ENCODE measurements at regions not wholly inside any gene's neighbourhood (a gene's known extent, or its start where the extent isn't known, plus 50 kb on each side); places are given as distances from the start of the nearest gene placed in this dataset.
A peak's percentile ranks its signal among the peaks of the same experiment; 100 is the strongest.
"Not testable (repeated sequence)": the region's sequence is repeated elsewhere in the genome, so short reads cannot be mapped to it uniquely, and the experiment has no call there.

DNA sequence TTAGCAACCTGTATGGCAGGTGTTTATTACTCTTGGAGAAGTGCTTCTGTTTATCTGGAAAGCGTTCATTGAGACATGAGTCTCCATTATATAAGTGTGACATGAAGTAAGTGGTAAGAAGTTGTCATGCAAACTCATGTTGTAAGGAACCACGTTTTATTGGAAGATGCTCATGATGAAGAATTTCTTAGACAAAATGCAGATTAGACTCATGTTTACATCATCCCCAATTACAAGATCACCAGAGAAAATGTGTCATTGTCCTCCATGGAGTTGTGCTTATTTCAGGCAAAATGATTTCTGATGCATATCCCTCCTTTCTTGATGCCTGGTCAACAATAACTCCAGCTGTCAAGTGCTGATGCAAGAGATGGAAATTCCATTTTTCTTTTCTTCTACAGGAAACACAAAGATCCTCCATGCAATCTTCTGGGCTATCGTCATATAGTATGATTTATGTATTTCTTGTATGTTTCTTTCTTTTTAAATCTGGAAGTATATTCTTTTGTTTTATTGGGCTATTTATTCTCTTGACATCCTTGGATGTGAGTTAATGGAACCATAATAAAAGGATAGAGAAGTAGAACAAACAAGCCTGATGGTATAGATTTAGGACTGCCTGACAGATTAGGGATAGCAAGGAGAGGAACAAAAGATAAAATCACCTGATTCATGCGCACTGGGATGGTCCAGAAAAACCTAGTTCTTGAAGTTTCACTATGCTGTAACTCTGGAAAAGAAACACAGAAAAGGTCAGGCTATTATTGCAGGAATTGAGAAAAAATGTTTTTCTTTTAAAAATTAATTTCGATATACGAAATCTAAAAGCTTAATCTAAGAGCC lies 50.7 kb upstream of the DIAPH3 start:
- DNase-seq: no peak
- in situ Hi-C loops (cut with MboI; ENCODE audit: low pct_unique_long_range_greater_than_20kb, low sequenced_read_pairs): no loop called here

DNA sequence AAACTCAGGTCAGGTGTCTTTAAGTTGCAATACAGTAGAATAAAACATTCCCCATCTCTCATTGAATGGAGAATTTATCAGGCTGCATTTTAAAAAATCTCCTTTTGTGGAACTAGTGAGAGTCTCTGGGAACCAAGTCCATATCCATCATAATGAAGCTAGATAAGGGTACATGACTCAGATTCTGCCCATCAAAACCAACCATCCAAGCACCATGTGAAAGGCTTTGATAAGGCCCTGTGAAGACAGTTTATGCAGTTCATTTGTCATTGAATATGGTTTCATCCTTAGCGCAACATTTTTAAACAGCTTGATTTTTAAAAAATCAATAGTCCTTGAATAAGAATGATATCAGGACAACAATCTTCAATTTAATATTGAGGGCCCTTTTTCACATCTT lies 56.3 kb upstream of the DIAPH3 start:
- DNase-seq: no peak

DNA sequence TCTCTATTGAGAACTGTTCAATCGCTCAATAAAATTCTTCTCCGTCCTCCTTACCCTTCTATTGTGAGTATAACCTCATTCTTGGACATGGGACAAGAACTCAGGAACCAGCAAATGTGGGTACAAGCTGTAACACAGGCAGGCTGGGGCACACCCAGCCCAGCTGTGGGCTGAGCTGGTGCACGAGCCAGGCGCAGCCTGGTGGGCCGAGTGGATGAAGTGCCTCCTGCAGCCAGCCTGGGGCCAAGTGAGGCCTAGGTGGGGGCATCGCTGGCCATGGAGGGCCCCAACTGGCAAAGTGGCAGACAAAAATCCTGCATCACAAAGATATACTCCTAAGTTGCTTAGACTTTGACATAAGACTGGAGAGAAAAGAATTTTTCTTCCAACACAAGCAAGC lies 57.9 kb upstream of the DIAPH3 start:
- in situ Hi-C loops (cut with MboI; ENCODE audit: low pct_unique_long_range_greater_than_20kb, low sequenced_read_pairs): no loop called here
- DNase-seq: no peak

More for the DNA sequence above, 56.3 kb upstream of the DIAPH3 start:
- in situ Hi-C loops (cut with MboI; ENCODE audit: low pct_unique_long_range_greater_than_20kb, low sequenced_read_pairs): no loop called here

GRCh38 chr13:60226507-60226906 lies 62.8 kb upstream of the DIAPH3 start:
- peak; percentile 15 for DNase-seq
- in situ Hi-C loops (cut with MboI; ENCODE audit: low pct_unique_long_range_greater_than_20kb, low sequenced_read_pairs): no loop called here

- no peak for DNase-seq
- in situ Hi-C loops (cut with MboI; ENCODE audit: low pct_unique_long_range_greater_than_20kb, low sequenced_read_pairs): no loop called here
Measured at GRCh38 chr13:60227158-60227557, 63.4 kb upstream of the DIAPH3 start.

DNA sequence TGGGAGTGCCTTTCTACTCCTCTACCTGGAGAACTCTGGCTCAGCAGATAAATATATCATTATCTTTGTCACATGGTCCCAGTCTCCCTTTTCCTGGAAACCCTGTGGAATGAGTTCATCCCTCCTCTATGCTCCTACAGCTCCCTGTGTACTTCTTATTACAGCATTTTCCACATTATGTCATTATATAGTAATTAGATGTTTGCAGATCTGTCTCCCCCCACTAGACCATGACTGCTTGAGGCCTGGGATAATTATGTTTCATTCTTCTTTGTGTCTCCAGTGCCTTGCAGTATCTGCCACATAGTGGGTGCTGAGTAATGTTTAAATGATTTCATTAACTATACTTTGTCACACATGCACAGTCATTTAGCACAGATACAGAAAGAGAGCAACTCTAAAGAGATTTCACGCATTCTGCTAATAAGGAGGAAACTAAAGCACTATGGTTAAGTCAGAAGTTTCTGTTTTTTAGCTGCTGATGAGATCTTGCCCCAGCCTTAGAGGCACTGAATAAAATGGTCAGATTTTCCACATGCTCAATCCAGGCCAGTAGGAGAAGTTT lies 66.1 kb upstream of the DIAPH3 start:
- DNase-seq: no peak
- in situ Hi-C loops (cut with MboI; ENCODE audit: low pct_unique_long_range_greater_than_20kb, low sequenced_read_pairs): no loop called here

DNA sequence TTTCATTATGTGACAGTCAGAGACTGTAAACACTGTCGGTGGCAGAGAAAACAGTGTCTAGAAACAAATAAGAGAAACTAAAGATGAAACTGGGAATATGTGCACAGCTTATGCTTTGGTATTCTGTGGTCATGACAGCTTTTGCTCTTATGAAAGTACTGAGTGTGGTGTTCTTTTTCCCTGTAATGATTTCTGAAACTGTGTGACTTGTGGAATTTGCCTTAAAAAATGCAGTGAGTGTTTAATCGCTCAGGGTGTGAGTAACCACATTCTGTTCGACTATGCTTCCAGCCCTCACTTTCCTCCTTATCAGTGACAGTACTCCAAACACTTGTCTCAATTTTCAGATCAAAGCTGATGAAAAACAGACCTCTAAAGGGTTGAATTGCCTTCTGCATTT lies 66.9 kb upstream of the DIAPH3 start:
- DNase-seq: no peak
- in situ Hi-C loops (cut with MboI; ENCODE audit: low pct_unique_long_range_greater_than_20kb, low sequenced_read_pairs): no loop called here

DNA sequence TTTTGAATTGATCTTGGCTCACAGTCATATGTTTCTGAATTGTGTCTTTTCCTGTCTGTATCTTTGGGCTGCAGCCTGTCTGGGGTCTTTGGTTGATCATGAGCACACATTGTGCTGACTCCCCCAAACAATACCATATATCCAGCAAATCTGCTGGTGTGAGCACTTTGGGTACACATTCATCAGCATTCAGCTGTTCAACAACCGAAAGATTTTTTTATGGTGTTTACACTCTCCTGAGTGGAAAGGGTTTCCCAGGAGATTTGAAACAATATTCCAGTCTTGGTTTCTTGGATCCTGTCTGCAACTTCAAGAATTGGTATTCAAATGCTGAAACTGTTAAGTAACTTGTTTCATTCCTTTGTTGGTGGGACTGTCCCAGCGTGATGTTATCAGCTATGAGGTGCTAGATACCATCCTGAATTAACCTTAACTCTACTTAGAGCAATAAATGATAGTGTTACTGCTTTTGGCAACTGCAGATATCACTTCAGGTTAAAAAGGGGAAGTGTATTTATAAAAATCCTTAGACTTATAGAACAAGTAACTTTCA lies 78.4 kb upstream of the DIAPH3 start:
- in situ Hi-C loops (cut with MboI; ENCODE audit: low pct_unique_long_range_greater_than_20kb, low sequenced_read_pairs): no loop called here
- no peak for DNase-seq

- DNase-seq: no peak
- in situ Hi-C loops (cut with MboI; ENCODE audit: low pct_unique_long_range_greater_than_20kb, low sequenced_read_pairs): no loop called here
Measured at GRCh38 chr13:60244381-60244780, 80.7 kb upstream of the DIAPH3 start.

- in situ Hi-C loops (cut with MboI; ENCODE audit: low pct_unique_long_range_greater_than_20kb, low sequenced_read_pairs); DNase-seq: not testable (repeated sequence)
Measured at GRCh38 chr13:60251419-60251818, 87.7 kb upstream of the DIAPH3 start.

GRCh38 chr13:60258349-60258748 lies 94.6 kb upstream of the DIAPH3 start:
- no peak for DNase-seq
- in situ Hi-C loops (cut with MboI; ENCODE audit: low pct_unique_long_range_greater_than_20kb, low sequenced_read_pairs): no loop called here

GRCh38 chr13:60260440-60260839 lies 96.7 kb upstream of the DIAPH3 start:
- DNase-seq: no peak
- in situ Hi-C loops (cut with MboI; ENCODE audit: low pct_unique_long_range_greater_than_20kb, low sequenced_read_pairs): no loop called here

DNA sequence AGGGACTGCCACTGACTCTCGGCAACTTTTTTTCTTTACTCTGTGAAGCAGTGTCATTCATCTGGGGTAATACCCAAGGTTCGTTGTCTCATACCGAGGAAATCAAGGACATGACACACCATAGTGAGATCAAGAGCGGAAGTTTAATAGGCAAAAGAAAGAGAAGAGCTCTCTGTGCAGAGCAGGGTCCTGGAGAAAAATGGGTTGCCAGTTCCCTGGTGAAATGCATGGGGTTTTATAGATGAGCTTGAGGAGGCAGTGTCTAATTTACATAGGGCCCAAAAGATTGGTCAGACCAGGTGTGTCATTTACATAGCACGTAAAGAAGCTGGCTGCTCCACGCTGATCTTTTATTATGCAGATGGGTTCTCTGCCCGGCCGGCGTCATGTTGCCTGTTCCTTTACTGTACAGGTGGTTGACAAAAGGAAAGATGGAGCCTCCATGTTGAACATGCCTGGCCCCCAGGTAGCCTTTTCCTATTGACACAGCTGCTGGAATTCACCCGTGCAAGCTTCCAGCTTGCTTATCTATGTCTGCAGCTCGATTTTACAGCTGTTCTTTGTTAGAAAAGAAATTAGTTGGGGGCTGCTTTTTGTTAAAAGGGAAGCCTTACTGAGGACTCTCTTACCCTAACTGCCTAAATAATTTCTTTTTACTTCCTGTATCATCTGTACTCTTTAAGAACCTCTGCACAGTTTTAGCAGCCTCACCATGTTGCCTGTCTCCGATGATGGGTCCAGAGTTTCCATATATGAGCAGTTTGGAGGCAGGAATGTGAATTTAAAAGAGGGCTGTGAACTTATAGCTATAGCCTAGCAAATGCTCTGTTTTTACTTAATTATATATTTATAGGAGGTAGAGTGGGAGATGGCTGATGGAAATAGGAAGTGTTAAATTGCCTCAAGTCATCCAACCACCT lies 98.0 kb upstream of the DIAPH3 start:
- no peak for DNase-seq
- in situ Hi-C loops (cut with MboI; ENCODE audit: low pct_unique_long_range_greater_than_20kb, low sequenced_read_pairs): no loop called here

GRCh38 chr13:60265566-60265965 lies 101.8 kb upstream of the DIAPH3 start:
- in situ Hi-C loops (cut with MboI; ENCODE audit: low pct_unique_long_range_greater_than_20kb, low sequenced_read_pairs): no loop called here
- no peak for DNase-seq

DNA sequence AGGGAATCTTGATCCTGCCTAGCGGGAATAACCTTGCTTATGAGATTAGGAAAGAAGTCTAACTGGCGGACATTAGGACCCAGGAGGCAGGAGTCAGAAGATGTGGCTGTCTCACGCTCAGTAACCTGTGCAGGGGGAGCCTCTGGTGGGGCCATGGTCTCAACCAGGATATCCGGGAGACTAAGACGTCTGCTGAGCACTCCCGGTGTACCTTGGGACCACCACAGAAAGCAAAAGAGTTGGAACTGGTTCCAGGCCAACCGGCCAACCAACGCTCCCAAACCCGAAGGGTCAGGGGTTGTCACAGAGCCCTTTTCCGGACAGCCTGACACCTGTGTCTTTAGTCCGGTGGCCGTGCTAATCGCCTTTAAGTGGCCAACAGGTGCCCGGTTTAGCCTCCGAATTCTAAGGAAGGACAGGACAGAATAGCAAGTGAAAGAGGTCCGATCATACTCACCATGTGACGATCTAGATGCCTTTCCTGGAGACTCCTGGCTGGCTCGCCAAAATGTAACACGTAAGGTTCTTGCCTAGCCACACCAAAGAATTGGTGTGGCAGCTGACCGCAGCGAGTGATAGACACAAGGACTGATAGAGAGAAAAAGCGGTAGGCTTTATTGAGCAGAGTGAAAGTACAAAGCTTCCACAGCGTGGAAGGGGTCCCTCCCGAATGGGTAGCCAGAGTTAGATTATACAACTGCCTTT lies 103.9 kb upstream of the DIAPH3 start:
- no peak for DNase-seq
- in situ Hi-C loops (cut with MboI; ENCODE audit: low pct_unique_long_range_greater_than_20kb, low sequenced_read_pairs): no loop called here

DNA sequence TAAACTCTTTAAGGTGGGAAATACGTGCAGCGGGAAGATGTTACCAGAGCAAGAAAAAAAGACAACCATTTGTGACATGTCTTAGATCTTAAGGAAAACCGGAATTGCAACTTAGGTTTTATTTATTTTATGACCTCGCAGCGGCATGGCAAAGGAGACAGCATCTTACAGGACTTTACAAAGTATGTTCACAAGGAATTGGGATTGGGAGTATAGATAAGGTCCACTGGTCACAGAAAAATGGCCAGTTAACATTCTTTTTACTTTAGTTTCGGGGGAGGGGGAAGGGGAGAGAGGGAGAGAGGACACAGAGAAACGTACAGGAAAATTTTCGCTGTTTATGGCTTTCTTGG lies 104.5 kb upstream of the DIAPH3 start:
- in situ Hi-C loops (cut with MboI; ENCODE audit: low pct_unique_long_range_greater_than_20kb, low sequenced_read_pairs): no loop called here
- DNase-seq: no peak

DNA sequence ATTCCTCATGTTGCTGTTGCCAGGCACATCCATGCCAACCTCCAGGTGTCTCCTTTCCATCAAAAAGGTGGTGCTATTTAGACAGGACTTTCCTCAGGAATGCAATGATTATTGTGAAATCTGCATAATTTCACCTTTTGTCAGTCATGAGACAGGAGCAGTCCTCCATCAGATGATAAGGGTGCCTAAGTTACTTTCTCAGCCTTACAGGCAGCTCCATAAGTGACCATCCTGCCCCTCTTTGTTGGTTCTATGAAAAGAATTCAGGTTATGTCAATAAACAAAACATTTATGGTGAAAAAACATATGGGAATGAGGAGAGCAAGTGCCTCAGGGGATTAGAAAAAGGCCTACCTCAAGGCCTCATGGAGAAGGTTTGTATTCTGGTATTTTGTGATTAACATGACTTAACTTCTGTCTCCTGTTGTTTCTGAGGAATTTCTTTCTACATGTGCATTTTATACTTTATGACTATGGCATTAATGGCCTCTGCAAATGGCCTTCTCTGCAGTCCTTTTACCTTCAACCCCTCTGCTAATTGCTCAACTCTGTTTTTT lies 110.3 kb upstream of the DIAPH3 start:
- in situ Hi-C loops (cut with MboI; ENCODE audit: low pct_unique_long_range_greater_than_20kb, low sequenced_read_pairs): no loop called here
- no peak for DNase-seq

GRCh38 chr13:60274655-60275054 lies 110.9 kb upstream of the DIAPH3 start:
- in situ Hi-C loops (cut with MboI; ENCODE audit: low pct_unique_long_range_greater_than_20kb, low sequenced_read_pairs): no loop called here
- DNase-seq: no peak

DNA sequence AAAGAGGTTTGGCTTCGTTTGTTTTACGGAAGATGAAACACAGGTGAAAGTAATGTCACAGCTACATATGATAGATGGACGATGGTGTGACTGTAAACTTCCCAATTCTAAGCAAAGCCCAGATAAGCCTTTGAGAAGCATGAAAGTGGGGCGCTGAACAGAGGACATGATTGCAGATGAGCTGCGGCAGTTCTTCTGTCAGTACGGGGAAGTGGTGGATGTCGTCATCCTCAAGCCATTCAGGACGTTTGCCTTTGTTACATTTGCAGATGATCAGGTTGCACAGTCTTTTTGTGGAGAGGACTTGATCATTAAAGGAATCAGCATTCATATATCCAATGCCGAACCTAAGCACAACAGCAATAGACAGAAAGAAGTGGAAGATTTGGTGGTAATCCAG lies 111.5 kb upstream of the DIAPH3 start:
- in situ Hi-C loops (cut with MboI; ENCODE audit: low pct_unique_long_range_greater_than_20kb, low sequenced_read_pairs): no loop called here
- DNase-seq: no peak
